ENCODE measurements at regions not wholly inside any gene's neighbourhood (a gene's known extent, or its start where the extent isn't known, plus 50 kb on each side); places are given as distances from the start of the nearest gene placed in this dataset.

DNA sequence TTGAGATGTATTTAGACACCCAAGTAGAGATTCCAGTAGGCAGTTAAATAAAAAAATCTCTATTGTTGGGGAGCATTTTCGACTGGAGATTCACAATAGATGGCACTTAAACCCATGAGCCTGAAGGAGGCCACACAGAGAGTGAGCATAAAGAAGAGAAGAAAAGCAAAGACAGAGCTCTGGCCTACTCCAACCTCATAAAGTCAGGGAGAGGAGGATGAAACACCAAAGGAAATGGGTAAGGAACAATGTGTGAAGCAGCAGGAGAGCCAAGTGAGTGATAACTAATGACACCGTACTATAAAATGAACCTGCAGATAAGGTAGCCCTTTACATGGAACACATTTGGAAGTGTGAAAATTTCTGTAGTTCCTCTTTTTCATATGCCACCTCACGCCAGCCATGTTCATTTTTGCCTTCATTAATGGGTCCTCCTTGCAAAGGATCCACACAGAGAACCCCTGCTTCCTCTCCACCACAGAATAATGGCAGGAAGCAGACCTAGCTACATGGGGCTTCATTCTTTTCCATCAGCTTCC is 150.0 kb upstream of the SYT10 start:
- Histone ChIP-seq H4K20me1 (replicated peaks; ENCODE audit: insufficient read depth) (no peaks in the 10 kb centered on the region), H3K4me2 (peak overlapping the region; percentile 53), H3K4me3 (no peak overlapping the region), H3K79me2 (replicated peaks; ENCODE audit: insufficient read depth) (no peaks in the 10 kb centered on the region), H3F3A (replicated peaks; ENCODE audit: low read depth) (no peaks in the 10 kb centered on the region), H3K4me1 (ENCODE audit: insufficient read depth) (peaks cover 39% of the 10 kb centered on the region), H3K36me3 (ENCODE audit: insufficient read depth) (no peaks in the 10 kb centered on the region), H2AFZ (no peak overlapping the region), H3K9me2 (ENCODE audit: insufficient read depth) (0 out of 2 replicates have a peak, but pooled peaks cover 4% of the 10 kb centered on the region), H3K27ac (ENCODE audit: low read depth) (no peak overlapping the region), H3K27me3 (ENCODE audit: insufficient read depth) (no peaks in the 10 kb centered on the region)
- no peaks in the 10 kb centered on the region for H3K27me3 Mint-ChIP-seq (ENCODE audit: insufficient read depth, low read depth, poor library complexity)
- TF ChIP-seq ZNF331 (CRISPR knock-in tag; IDR thresholded peaks at IDR 0.05; ENCODE audit: low read depth) = no peak
- no peak for TF ChIP-seq STAT1 (IDR thresholded peaks at IDR 0.05; ENCODE audit: unreplicated experiment)
- TF ChIP-seq EZH2phosphoT487 (IDR thresholded peaks at IDR 0.05; ENCODE audit: unreplicated experiment) = no peak
- no peak for TF ChIP-seq ZNF114 (CRISPR knock-in tag; IDR thresholded peaks at IDR 0.05)
- no peak for TF ChIP-seq POLR2AphosphoS5 (IDR thresholded peaks at IDR 0.05; ENCODE audit: low read depth)
- TF ChIP-seq, protein P1, sequence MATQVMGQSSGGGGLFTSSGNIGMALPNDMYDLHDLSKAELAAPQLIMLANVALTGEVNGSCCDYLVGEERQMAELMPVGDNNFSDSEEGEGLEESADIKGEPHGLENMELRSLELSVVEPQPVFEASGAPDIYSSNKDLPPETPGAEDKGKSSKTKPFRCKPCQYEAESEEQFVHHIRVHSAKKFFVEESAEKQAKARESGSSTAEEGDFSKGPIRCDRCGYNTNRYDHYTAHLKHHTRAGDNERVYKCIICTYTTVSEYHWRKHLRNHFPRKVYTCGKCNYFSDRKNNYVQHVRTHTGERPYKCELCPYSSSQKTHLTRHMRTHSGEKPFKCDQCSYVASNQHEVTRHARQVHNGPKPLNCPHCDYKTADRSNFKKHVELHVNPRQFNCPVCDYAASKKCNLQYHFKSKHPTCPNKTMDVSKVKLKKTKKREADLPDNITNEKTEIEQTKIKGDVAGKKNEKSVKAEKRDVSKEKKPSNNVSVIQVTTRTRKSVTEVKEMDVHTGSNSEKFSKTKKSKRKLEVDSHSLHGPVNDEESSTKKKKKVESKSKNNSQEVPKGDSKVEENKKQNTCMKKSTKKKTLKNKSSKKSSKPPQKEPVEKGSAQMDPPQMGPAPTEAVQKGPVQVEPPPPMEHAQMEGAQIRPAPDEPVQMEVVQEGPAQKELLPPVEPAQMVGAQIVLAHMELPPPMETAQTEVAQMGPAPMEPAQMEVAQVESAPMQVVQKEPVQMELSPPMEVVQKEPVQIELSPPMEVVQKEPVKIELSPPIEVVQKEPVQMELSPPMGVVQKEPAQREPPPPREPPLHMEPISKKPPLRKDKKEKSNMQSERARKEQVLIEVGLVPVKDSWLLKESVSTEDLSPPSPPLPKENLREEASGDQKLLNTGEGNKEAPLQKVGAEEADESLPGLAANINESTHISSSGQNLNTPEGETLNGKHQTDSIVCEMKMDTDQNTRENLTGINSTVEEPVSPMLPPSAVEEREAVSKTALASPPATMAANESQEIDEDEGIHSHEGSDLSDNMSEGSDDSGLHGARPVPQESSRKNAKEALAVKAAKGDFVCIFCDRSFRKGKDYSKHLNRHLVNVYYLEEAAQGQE (IDR thresholded peaks at IDR 0.05; ENCODE audit: unreplicated experiment) = no peak
- TF ChIP-seq, protein P2, sequence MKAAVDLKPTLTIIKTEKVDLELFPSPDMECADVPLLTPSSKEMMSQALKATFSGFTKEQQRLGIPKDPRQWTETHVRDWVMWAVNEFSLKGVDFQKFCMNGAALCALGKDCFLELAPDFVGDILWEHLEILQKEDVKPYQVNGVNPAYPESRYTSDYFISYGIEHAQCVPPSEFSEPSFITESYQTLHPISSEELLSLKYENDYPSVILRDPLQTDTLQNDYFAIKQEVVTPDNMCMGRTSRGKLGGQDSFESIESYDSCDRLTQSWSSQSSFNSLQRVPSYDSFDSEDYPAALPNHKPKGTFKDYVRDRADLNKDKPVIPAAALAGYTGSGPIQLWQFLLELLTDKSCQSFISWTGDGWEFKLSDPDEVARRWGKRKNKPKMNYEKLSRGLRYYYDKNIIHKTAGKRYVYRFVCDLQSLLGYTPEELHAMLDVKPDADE (IDR thresholded peaks at IDR 0.05) = no peak
- no peak for TF ChIP-seq CREB1 (CRISPR knock-in tag; IDR thresholded peaks at IDR 0.05; ENCODE audit: low read depth)
- H3K36me3 Mint-ChIP-seq (ENCODE audit: low read depth) = no peaks in the 10 kb centered on the region
- H3K4me1 Mint-ChIP-seq = peaks cover 35% of the 10 kb centered on the region
- DNase-seq (ENCODE audit: low spot score) = no peak
- H3K27ac Mint-ChIP-seq = no peak overlapping the region; the same call in 1 of the 2 replicates
- H3K4me3 Mint-ChIP-seq = no peak overlapping the region
- ATAC-seq = no peak
- H3K9me3 Mint-ChIP-seq = no peaks in the 10 kb centered on the region

DNA sequence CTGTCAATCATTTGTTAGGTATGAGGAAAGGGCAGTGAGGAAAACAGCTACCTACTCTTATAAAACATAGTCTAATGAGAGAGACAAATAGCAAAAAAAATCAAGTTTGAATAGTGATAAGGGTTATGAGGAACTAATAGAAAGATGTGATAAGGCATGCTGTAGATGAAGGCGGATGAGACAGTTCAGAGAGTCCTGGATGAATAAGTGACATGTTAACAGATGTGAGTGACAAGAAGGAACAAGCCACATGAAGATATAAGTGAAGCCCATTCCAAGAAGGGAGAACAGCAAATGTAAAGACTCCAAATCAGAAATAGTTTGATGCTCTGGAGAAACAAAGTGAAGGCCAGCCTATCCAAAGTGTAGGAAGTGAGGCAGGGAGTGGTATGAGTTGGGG is 154.1 kb upstream of the SYT10 start:
- Mint-ChIP-seq H3K27ac (no peak overlapping the region), H3K36me3 (ENCODE audit: low read depth) (no peaks in the 10 kb centered on the region), H3K4me1 (peaks cover 35% of the 10 kb centered on the region), H3K4me3 (no peak overlapping the region), H3K27me3 (ENCODE audit: insufficient read depth, low read depth, poor library complexity) (no peaks in the 10 kb centered on the region), H3K9me3 (no peaks in the 10 kb centered on the region)
- TF ChIP-seq, protein P2 (IDR thresholded peaks at IDR 0.05) = no peak
- TF ChIP-seq, protein P3, sequence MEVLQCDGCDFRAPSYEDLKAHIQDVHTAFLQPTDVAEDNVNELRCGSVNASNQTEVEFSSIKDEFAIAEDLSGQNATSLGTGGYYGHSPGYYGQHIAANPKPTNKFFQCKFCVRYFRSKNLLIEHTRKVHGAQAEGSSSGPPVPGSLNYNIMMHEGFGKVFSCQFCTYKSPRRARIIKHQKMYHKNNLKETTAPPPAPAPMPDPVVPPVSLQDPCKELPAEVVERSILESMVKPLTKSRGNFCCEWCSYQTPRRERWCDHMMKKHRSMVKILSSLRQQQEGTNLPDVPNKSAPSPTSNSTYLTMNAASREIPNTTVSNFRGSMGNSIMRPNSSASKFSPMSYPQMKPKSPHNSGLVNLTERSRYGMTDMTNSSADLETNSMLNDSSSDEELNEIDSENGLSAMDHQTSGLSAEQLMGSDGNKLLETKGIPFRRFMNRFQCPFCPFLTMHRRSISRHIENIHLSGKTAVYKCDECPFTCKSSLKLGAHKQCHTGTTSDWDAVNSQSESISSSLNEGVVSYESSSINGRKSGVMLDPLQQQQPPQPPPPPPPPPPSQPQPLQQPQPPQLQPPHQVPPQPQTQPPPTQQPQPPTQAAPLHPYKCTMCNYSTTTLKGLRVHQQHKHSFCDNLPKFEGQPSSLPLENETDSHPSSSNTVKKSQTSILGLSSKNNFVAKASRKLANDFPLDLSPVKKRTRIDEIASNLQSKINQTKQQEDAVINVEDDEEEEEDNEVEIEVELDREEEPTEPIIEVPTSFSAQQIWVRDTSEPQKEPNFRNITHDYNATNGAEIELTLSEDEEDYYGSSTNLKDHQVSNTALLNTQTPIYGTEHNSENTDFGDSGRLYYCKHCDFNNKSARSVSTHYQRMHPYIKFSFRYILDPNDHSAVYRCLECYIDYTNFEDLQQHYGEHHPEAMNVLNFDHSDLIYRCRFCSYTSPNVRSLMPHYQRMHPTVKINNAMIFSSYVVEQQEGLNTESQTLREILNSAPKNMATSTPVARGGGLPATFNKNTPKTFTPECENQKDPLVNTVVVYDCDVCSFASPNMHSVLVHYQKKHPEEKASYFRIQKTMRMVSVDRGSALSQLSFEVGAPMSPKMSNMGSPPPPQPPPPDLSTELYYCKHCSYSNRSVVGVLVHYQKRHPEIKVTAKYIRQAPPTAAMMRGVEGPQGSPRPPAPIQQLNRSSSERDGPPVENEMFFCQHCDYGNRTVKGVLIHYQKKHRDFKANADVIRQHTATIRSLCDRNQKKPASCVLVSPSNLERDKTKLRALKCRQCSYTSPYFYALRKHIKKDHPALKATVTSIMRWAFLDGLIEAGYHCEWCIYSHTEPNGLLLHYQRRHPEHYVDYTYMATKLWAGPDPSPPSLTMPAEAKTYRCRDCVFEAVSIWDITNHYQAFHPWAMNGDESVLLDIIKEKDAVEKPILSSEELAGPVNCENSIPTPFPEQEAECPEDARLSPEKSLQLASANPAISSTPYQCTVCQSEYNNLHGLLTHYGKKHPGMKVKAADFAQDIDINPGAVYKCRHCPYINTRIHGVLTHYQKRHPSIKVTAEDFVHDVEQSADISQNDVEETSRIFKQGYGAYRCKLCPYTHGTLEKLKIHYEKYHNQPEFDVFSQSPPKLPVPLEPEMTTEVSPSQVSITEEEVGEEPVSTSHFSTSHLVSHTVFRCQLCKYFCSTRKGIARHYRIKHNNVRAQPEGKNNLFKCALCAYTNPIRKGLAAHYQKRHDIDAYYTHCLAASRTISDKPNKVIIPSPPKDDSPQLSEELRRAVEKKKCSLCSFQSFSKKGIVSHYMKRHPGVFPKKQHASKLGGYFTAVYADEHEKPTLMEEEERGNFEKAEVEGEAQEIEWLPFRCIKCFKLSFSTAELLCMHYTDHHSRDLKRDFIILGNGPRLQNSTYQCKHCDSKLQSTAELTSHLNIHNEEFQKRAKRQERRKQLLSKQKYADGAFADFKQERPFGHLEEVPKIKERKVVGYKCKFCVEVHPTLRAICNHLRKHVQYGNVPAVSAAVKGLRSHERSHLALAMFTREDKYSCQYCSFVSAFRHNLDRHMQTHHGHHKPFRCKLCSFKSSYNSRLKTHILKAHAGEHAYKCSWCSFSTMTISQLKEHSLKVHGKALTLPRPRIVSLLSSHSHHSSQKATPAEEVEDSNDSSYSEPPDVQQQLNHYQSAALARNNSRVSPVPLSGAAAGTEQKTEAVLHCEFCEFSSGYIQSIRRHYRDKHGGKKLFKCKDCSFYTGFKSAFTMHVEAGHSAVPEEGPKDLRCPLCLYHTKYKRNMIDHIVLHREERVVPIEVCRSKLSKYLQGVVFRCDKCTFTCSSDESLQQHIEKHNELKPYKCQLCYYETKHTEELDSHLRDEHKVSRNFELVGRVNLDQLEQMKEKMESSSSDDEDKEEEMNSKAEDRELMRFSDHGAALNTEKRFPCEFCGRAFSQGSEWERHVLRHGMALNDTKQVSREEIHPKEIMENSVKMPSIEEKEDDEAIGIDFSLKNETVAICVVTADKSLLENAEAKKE (CRISPR knock-in tag; IDR thresholded peaks at IDR 0.05) = no peak
- H3K36me3 ChIP-seq (ENCODE audit: insufficient read depth) = no peaks in the 10 kb centered on the region
- H3K4me1 ChIP-seq (ENCODE audit: insufficient read depth) = peaks cover 26% of the 10 kb centered on the region
- ATAC-seq (no peak), DNase-seq (ENCODE audit: low spot score) (no peak)
- H3K27ac ChIP-seq (ENCODE audit: low read depth) = no peak overlapping the region
- no peak overlapping the region for H3K4me3 ChIP-seq
- no peaks in the 10 kb centered on the region for H3K27me3 ChIP-seq (ENCODE audit: insufficient read depth)
- no peaks in the 10 kb centered on the region for H4K20me1 ChIP-seq (replicated peaks; ENCODE audit: insufficient read depth)
- 0 out of 2 replicates have a peak, but pooled peaks cover 4% of the 10 kb centered on the region for H3K9me2 ChIP-seq (ENCODE audit: insufficient read depth)
- H3K79me2 ChIP-seq (replicated peaks; ENCODE audit: insufficient read depth) = no peaks in the 10 kb centered on the region
- no peaks in the 10 kb centered on the region for H3F3A ChIP-seq (replicated peaks; ENCODE audit: low read depth)
- H3K4me2 ChIP-seq = no peak overlapping the region
- no peak overlapping the region for H2AFZ ChIP-seq
